ENCODE measurements at regions not wholly inside any gene's neighbourhood (a gene's known extent, or its start where the extent isn't known, plus 50 kb on each side); places are given as distances from the start of the nearest gene placed in this dataset.

GRCh38 chr2:113838744-113839444 is 51.0 kb upstream of the ACTR3 start:
- Histone ChIP-seq H3K4me3 (no peak overlapping the region), H3K36me3 (no peaks in the 10 kb centered on the region), H3K4me1 (peaks cover 0 to 9% (median 0%) of the 10 kb centered on the region in 4 donors), H3K9me3 (no peaks in the 10 kb centered on the region), H3K27ac (replicated peaks in 1 of 4) (no peak overlapping the region), H3K27me3 (no peaks in the 10 kb centered on the region)
- TF ChIP-seq EP300 (IDR thresholded peaks at IDR 0.05) (no peak), CTCF (IDR thresholded peaks at IDR 0.05) (no peak), POLR2AphosphoS5 (IDR thresholded peaks at IDR 0.05) (no peak), POLR2A (IDR thresholded peaks at IDR 0.05; ENCODE audit: low read depth) (no peak)
- DNase-seq (ENCODE audit: extremely low spot score): no peak
- intact Hi-C loops (cut with DNase I): no loop called here
- WGBS: 92% methylated on average over 3 of the region's 3 CpGs

- no peaks in the 10 kb centered on the region for H3K27me3 ChIP-seq
- H3K36me3 ChIP-seq: no peaks in the 10 kb centered on the region
- no peak for TF ChIP-seq CTCF (IDR thresholded peaks at IDR 0.05)
- TF ChIP-seq EP300 (IDR thresholded peaks at IDR 0.05): no peak
- no peak for TF ChIP-seq POLR2A (IDR thresholded peaks at IDR 0.05; ENCODE audit: low read depth)
- TF ChIP-seq POLR2AphosphoS5 (IDR thresholded peaks at IDR 0.05): no peak
- H3K4me3 ChIP-seq: no peak overlapping the region
- intact Hi-C loops (cut with DNase I): no loop called here
- H3K27ac ChIP-seq (replicated peaks in 1 of 4): no peak overlapping the region
- H3K9me3 ChIP-seq: no peaks in the 10 kb centered on the region
- no peak for DNase-seq (ENCODE audit: extremely low spot score)
- 95% methylated on average over 2 of the region's 2 CpGs for WGBS
- H3K4me1 ChIP-seq: peaks cover 0 to 2% (median 0%) of the 10 kb centered on the region in 4 donors
Measured at GRCh38 chr2:113838277-113838676, 51.6 kb upstream of the ACTR3 start.

- Histone ChIP-seq H3K4me1 (no peaks in the 10 kb centered on the region), H3K36me3 (no peaks in the 10 kb centered on the region), H3K27me3 (no peaks in the 10 kb centered on the region), H3K4me3 (no peak overlapping the region), H3K27ac (replicated peaks in 1 of 4) (no peak overlapping the region), H3K9me3 (no peaks in the 10 kb centered on the region)
- 92% methylated on average over 11 of the region's 11 CpGs for WGBS
- no peak for DNase-seq (ENCODE audit: extremely low spot score)
- intact Hi-C loops (cut with DNase I): no loop called here
- no peak for TF ChIP-seq POLR2AphosphoS5 (IDR thresholded peaks at IDR 0.05)
- TF ChIP-seq EP300 (IDR thresholded peaks at IDR 0.05): no peak
- no peak for TF ChIP-seq POLR2A (IDR thresholded peaks at IDR 0.05; ENCODE audit: low read depth)
- TF ChIP-seq CTCF (IDR thresholded peaks at IDR 0.05): no peak
Measured at GRCh38 chr2:113834051-113834730, 55.7 kb upstream of the ACTR3 start.

GRCh38 chr2:113832795-113833290 is 57.0 kb upstream of the ACTR3 start:
- no peak for DNase-seq (ENCODE audit: extremely low spot score)
- Histone ChIP-seq H3K9me3 (no peaks in the 10 kb centered on the region), H3K4me1 (no peaks in the 10 kb centered on the region), H3K36me3 (no peaks in the 10 kb centered on the region), H3K27me3 (no peaks in the 10 kb centered on the region), H3K4me3 (no peak overlapping the region), H3K27ac (replicated peaks in 1 of 4) (no peak overlapping the region)
- WGBS: 91% methylated on average over 4 of the region's 4 CpGs
- intact Hi-C loops (cut with DNase I): no loop called here
- TF ChIP-seq POLR2AphosphoS5 (IDR thresholded peaks at IDR 0.05): no peak

GRCh38 chr2:113831161-113831560 is 58.7 kb upstream of the ACTR3 start:
- no peaks in the 10 kb centered on the region for H3K27me3 ChIP-seq
- intact Hi-C loops (cut with DNase I): no loop called here

More at GRCh38 chr2:113831161-113831560, 58.7 kb upstream of the ACTR3 start:
- H3K4me3 ChIP-seq: no peak overlapping the region
- no peak for DNase-seq (ENCODE audit: extremely low spot score)
- no peak for TF ChIP-seq CTCF (IDR thresholded peaks at IDR 0.05)
- TF ChIP-seq POLR2AphosphoS5 (IDR thresholded peaks at IDR 0.05): no peak
- TF ChIP-seq POLR2A (IDR thresholded peaks at IDR 0.05; ENCODE audit: low read depth): no peak
- TF ChIP-seq EP300 (IDR thresholded peaks at IDR 0.05): no peak
- 76% methylated on average over 6 of the region's 6 CpGs for WGBS
- no peaks in the 10 kb centered on the region for H3K4me1 ChIP-seq
- H3K27ac ChIP-seq (replicated peaks in 1 of 4): no peak overlapping the region
- no peaks in the 10 kb centered on the region for H3K9me3 ChIP-seq
- no peaks in the 10 kb centered on the region for H3K36me3 ChIP-seq
